ENCODE measurements at regions not wholly inside any gene's neighbourhood (a gene's known extent, or its start where the extent isn't known, plus 50 kb on each side); places are given as distances from the start of the nearest gene placed in this dataset.

DNA sequence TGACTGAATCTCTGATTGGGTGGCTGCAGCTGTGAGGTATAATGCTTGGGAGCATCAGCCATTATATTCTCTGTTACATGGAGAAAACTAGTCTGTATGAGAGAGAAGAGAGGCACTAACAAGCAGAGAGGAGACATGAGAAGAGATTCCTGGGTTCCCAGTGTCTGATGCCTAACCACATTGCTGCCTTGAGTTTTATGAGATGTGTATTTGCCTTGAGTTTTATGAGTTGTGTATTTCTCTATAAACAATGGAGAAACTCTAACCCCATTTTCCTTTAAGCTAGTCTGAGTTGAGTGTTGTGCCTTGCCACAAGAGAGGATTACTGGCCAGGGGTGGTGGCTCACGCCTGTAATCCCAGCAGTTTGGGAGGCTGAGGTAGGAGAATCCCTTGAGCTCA is 208.1 kb downstream of the BCOR start:
- Histone ChIP-seq H3K27ac (ENCODE audit: low read depth in 1 of 2, low read length in 2 of 2) (no peak overlapping the region), H3K9me3 (ENCODE audit: control insufficient read depth in 4 of 4, low read length in 3 of 4) (no peaks in the 10 kb centered on the region), H3K27me3 (ENCODE audit: control insufficient read depth in 4 of 4, insufficient read depth in 4 of 4, low read length in 3 of 4) (no peaks in the 10 kb centered on the region), H3K4me1 (ENCODE audit: control insufficient read depth in 4 of 4, insufficient read depth in 4 of 4, low read length in 3 of 4) (peaks cover 0 to 5% (median 0%) of the 10 kb centered on the region in 4 donors), H3K4me3 (ENCODE audit: low read depth in 1 of 3, low read length in 3 of 3) (no peak overlapping the region), H3K36me3 (ENCODE audit: control insufficient read depth in 4 of 4, insufficient read depth in 3 of 4, low read depth in 1 of 4, low read length in 3 of 4) (no peaks in the 10 kb centered on the region), H3K9ac (ENCODE audit: low read depth in 1 of 2, low read length in 2 of 2) (no peak overlapping the region)
- 86% methylated on average over 1 of the region's 1 CpG for WGBS
- no peak for DNase-seq (ENCODE audit: low spot score)
- TF ChIP-seq RXRA (IDR thresholded peaks at IDR 0.05) (no peak), HNF4G (IDR thresholded peaks at IDR 0.05) (no peak), GABPA (IDR thresholded peaks at IDR 0.05 in 1 of 2, conservative IDR thresholded peaks at IDR 0.05 in 1 of 2) (no peak), YY1 (IDR thresholded peaks at IDR 0.05) (no peak), TAF1 (conservative IDR thresholded peaks at IDR 0.05) (no peak), SP1 (IDR thresholded peaks at IDR 0.05) (no peak), HNF4A (conservative IDR thresholded peaks at IDR 0.05) (no peak), NR2F2 (IDR thresholded peaks at IDR 0.05) (no peak), FOXA2 (IDR thresholded peaks at IDR 0.05) (no peak), JUND (IDR thresholded peaks at IDR 0.05) (no peak), EGR1 (IDR thresholded peaks at IDR 0.05; ENCODE audit: low read depth in 2 of 2) (no peak), RAD21 (IDR thresholded peaks at IDR 0.05) (no peak), FOXA1 (IDR thresholded peaks at IDR 0.05) (no peak)
- TF ChIP-seq, protein P1, sequence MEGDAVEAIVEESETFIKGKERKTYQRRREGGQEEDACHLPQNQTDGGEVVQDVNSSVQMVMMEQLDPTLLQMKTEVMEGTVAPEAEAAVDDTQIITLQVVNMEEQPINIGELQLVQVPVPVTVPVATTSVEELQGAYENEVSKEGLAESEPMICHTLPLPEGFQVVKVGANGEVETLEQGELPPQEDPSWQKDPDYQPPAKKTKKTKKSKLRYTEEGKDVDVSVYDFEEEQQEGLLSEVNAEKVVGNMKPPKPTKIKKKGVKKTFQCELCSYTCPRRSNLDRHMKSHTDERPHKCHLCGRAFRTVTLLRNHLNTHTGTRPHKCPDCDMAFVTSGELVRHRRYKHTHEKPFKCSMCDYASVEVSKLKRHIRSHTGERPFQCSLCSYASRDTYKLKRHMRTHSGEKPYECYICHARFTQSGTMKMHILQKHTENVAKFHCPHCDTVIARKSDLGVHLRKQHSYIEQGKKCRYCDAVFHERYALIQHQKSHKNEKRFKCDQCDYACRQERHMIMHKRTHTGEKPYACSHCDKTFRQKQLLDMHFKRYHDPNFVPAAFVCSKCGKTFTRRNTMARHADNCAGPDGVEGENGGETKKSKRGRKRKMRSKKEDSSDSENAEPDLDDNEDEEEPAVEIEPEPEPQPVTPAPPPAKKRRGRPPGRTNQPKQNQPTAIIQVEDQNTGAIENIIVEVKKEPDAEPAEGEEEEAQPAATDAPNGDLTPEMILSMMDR (IDR thresholded peaks at IDR 0.05; ENCODE audit: low read depth, low read length, missing input control), result no peak
- TF ChIP-seq, protein P2, sequence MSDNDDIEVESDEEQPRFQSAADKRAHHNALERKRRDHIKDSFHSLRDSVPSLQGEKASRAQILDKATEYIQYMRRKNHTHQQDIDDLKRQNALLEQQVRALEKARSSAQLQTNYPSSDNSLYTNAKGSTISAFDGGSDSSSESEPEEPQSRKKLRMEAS (IDR thresholded peaks at IDR 0.05), result no peak

DNA sequence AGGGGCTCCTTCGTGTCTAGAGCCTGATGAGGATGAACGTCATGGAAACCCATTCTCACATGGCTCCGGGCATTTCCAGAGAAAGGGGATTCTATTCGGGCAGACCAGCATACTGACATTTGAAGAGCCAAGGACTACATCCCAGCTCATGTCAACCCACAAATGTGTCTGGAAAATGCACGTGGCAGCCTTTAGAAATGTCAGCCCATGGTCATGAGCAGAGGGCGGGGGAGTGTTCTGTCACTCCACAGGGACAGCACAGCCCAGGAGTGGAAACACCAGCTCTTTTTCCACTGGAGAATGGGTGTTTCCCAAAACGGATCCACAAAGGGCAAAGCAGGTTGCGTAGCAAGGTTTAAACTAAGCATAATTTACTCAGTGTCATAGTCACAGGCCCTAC is 207.0 kb downstream of the BCOR start:
- Histone ChIP-seq H3K4me1 (ENCODE audit: control insufficient read depth in 4 of 4, insufficient read depth in 4 of 4, low read length in 3 of 4) (peaks cover 0 to 6% (median 3%) of the 10 kb centered on the region in 4 donors), H3K9me3 (ENCODE audit: control insufficient read depth in 4 of 4, low read length in 3 of 4) (no peaks in the 10 kb centered on the region), H3K9ac (ENCODE audit: low read depth in 1 of 2, low read length in 2 of 2) (no peak overlapping the region), H3K4me3 (ENCODE audit: low read depth in 1 of 3, low read length in 3 of 3) (no peak overlapping the region), H3K36me3 (ENCODE audit: control insufficient read depth in 4 of 4, insufficient read depth in 3 of 4, low read depth in 1 of 4, low read length in 3 of 4) (no peaks in the 10 kb centered on the region), H3K27me3 (ENCODE audit: control insufficient read depth in 4 of 4, insufficient read depth in 4 of 4, low read length in 3 of 4) (no peaks in the 10 kb centered on the region), H3K27ac (ENCODE audit: low read depth in 1 of 2, low read length in 2 of 2) (no peak overlapping the region)
- 93% methylated on average over 8 of the region's 8 CpGs for whole genome bisulfite sequencing
- TF ChIP-seq, protein P3, sequence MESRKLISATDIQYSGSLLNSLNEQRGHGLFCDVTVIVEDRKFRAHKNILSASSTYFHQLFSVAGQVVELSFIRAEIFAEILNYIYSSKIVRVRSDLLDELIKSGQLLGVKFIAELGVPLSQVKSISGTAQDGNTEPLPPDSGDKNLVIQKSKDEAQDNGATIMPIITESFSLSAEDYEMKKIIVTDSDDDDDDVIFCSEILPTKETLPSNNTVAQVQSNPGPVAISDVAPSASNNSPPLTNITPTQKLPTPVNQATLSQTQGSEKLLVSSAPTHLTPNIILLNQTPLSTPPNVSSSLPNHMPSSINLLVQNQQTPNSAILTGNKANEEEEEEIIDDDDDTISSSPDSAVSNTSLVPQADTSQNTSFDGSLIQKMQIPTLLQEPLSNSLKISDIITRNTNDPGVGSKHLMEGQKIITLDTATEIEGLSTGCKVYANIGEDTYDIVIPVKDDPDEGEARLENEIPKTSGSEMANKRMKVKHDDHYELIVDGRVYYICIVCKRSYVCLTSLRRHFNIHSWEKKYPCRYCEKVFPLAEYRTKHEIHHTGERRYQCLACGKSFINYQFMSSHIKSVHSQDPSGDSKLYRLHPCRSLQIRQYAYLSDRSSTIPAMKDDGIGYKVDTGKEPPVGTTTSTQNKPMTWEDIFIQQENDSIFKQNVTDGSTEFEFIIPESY (IDR thresholded peaks at IDR 0.05), result no peak
- no peak for TF ChIP-seq GABPA (IDR thresholded peaks at IDR 0.05 in 1 of 2, conservative IDR thresholded peaks at IDR 0.05 in 1 of 2)
- no peak for TF ChIP-seq JUND (IDR thresholded peaks at IDR 0.05)
- TF ChIP-seq HNF4G (IDR thresholded peaks at IDR 0.05), result no peak
- TF ChIP-seq, protein P2 (IDR thresholded peaks at IDR 0.05), result no peak
- no peak for TF ChIP-seq NR2F2 (IDR thresholded peaks at IDR 0.05)
- no peak for TF ChIP-seq RAD21 (IDR thresholded peaks at IDR 0.05)
- TF ChIP-seq FOXA1 (IDR thresholded peaks at IDR 0.05), result no peak
- TF ChIP-seq, protein P1 (IDR thresholded peaks at IDR 0.05; ENCODE audit: low read depth, low read length, missing input control), result no peak
- TF ChIP-seq HNF4A (conservative IDR thresholded peaks at IDR 0.05), result no peak
- TF ChIP-seq RXRA (IDR thresholded peaks at IDR 0.05), result no peak
- TF ChIP-seq, protein P4, sequence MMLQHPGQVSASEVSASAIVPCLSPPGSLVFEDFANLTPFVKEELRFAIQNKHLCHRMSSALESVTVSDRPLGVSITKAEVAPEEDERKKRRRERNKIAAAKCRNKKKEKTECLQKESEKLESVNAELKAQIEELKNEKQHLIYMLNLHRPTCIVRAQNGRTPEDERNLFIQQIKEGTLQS (IDR thresholded peaks at IDR 0.05), result no peak
- no peak for TF ChIP-seq FOXA2 (IDR thresholded peaks at IDR 0.05)
- TF ChIP-seq, protein P5, sequence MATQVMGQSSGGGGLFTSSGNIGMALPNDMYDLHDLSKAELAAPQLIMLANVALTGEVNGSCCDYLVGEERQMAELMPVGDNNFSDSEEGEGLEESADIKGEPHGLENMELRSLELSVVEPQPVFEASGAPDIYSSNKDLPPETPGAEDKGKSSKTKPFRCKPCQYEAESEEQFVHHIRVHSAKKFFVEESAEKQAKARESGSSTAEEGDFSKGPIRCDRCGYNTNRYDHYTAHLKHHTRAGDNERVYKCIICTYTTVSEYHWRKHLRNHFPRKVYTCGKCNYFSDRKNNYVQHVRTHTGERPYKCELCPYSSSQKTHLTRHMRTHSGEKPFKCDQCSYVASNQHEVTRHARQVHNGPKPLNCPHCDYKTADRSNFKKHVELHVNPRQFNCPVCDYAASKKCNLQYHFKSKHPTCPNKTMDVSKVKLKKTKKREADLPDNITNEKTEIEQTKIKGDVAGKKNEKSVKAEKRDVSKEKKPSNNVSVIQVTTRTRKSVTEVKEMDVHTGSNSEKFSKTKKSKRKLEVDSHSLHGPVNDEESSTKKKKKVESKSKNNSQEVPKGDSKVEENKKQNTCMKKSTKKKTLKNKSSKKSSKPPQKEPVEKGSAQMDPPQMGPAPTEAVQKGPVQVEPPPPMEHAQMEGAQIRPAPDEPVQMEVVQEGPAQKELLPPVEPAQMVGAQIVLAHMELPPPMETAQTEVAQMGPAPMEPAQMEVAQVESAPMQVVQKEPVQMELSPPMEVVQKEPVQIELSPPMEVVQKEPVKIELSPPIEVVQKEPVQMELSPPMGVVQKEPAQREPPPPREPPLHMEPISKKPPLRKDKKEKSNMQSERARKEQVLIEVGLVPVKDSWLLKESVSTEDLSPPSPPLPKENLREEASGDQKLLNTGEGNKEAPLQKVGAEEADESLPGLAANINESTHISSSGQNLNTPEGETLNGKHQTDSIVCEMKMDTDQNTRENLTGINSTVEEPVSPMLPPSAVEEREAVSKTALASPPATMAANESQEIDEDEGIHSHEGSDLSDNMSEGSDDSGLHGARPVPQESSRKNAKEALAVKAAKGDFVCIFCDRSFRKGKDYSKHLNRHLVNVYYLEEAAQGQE (IDR thresholded peaks at IDR 0.05), result no peak
- TF ChIP-seq EGR1 (IDR thresholded peaks at IDR 0.05; ENCODE audit: low read depth in 2 of 2), result no peak
- DNase-seq (ENCODE audit: low spot score), result no peak
